ENCODE measurements at regions not wholly inside any gene's neighbourhood (a gene's known extent, or its start where the extent isn't known, plus 50 kb on each side); places are given as distances from the start of the nearest gene placed in this dataset.

- no peak for DNase-seq (ENCODE audit: low read depth, low spot score)
Measured at GRCh38 chr14:22338917-22339715, 249.9 kb downstream of the DAD1 start.

GRCh38 chr14:22338381-22338780 is 250.6 kb downstream of the DAD1 start:
- DNase-seq (ENCODE audit: low read depth, low spot score) = no peak

GRCh38 chr14:22337938-22338337 is 251.1 kb downstream of the DAD1 start:
- no peak for DNase-seq (ENCODE audit: low read depth, low spot score)

DNA sequence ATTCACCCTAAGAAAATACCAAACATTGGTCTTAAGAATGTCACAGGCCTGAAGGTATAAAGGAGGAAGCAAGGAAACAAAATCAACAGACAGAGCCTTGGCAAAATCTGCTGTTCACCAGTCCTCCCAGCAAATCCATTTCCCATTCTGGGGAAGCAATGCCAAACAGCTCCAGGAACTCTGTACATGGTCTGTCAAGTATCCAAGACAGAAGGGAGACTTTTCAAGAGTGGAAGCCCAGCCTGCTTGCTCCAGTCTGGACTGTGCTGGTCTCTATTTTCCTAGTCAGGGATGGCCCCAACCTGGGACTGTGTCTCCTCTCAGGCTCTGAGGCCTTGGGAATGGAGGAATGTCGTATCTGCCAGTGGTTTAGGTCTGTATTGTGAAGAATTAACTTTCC is 251.5 kb downstream of the DAD1 start:
- DNase-seq (ENCODE audit: low read depth, low spot score) = no peak

DNA sequence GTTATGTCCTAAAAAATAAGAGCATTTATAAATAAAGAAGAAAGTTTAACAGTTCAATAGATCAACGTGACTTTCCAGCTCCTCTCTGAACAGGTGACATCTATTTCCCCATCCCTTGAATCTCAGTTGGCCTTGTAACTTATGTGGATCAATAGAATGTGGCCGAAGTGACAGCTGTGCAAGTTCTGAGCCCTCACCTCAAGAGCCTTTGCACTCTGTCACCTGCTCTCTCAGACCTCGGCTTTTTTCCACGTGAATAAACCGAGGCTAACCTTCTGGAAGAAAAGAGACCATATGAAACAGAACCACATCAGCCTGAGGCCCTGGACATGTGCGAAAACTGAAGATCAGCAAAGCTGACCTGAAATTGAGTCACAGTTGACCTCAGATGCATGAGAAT is 253.0 kb downstream of the DAD1 start:
- no peak for DNase-seq (ENCODE audit: low read depth, low spot score)

GRCh38 chr14:22334627-22335026 is 254.4 kb downstream of the DAD1 start:
- DNase-seq (ENCODE audit: low read depth, low spot score) = no peak

- no peak for DNase-seq (ENCODE audit: low read depth, low spot score)
Measured at GRCh38 chr14:22334275-22334577, 254.8 kb downstream of the DAD1 start.

GRCh38 chr14:22333422-22334274 is 255.4 kb downstream of the DAD1 start:
- DNase-seq (ENCODE audit: low read depth, low spot score) = no peak

DNA sequence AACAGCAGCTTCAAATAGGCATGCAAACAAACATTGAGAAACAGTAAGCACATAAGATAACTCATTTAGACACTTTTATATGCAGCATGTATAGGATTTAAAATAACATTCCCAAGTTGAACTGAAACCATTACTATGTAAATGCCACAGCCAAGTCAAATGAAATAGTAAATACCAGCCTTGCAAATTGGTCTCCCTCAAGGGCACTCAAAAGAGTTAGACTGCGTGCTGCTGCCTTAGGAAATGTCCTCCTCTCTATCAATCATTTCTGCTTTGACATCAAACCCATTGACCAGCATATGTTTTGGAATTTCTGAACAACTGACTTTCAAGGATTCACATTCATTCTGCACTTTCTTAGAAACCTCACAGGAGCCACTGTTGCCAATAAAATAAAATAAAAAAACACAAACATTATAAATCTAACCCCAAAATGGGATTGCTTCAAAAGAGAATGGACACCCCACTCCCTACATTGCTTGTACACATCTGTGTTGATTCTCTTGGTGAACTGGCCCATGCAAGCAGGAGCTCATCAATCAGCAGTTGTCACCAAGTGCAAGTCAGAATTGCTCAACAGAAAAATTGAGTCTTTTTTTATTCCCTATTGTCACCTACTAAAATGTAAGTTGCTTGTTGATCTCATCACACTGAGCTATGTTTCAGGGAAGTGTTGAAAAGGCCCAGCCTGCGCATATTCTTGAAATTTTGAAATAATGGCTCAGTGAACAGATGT is 256.2 kb downstream of the DAD1 start:
- DNase-seq (ENCODE audit: low read depth, low spot score) = no peak

DNA sequence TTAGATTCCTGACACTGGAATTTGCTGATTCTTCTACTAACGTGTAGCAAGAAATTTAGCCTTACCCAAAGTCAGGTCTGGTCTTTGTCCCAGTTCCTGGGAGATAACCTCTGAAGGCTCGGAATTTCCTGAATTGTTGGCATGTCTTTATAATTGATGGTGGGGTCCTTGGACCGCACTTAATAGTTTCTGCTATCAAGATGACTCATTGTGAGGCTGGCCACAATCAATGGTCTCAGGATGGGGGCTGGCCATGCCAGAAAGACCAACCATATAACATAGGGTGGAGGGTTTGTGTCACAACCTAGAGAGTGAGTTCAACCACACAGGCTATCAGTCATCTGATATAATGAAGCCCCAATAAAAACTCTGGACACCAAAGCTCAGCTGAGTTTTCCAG is 259.7 kb downstream of the DAD1 start:
- DNase-seq (ENCODE audit: low read depth, low spot score) = no peak

- no peak for DNase-seq (ENCODE audit: low read depth, low spot score)
Measured at GRCh38 chr14:22325676-22326400, 263.2 kb downstream of the DAD1 start.

DNA sequence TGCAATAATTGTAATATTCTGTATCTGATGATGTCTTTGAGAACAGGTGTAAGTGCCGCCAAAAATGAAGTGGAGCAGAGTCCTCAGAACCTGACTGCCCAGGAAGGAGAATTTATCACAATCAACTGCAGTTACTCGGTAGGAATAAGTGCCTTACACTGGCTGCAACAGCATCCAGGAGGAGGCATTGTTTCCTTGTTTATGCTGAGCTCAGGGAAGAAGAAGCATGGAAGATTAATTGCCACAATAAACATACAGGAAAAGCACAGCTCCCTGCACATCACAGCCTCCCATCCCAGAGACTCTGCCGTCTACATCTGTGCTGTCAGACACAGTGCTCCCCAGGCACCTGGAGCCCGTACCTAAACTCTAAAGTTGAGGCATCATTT is 268.7 kb downstream of the DAD1 start:
- no peak for DNase-seq (ENCODE audit: low read depth, low spot score)

- DNase-seq (ENCODE audit: low read depth, low spot score) = no peak
Measured at GRCh38 chr14:22319526-22320361, 269.3 kb downstream of the DAD1 start.

DNA sequence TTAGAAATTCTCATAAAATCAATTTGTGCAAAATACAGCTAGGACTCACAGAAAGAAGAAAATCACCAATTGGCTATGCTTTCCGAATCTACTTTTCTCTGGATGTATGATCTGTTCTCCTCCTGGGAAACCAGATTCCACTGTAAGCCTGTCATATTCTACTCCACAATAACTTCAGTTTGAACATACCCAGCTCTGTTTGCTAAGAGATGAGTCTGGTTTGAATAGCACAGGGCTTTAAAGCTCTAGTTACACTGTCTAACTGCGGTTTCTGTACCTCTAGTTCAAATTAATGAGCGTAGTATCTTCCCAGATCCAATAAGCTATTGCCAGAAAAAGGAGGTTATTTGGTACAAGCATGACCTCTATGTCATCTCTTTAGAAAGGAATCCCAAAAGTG is 270.1 kb downstream of the DAD1 start:
- no peak for DNase-seq (ENCODE audit: low read depth, low spot score)

DNA sequence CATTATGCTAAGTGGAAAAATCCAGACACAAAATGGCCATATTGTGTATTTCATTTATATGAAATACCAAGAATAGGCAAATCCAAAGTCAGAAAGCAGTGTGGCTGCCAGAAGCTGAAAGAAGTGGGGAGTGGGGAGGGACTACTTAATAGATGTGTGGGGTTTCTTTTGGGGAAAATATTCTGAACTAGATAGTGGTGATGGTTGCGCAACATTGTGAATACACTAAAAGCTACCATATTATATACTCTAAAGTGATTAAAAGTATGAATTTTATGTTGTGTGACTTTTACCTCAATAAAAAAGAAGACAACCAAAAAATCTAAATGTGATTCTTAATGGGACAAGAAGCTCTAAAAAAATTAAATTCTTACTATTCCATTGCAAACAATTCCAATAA is 272.6 kb downstream of the DAD1 start:
- DNase-seq (ENCODE audit: low read depth, low spot score) = no peak

GRCh38 chr14:22315336-22315735 is 273.7 kb downstream of the DAD1 start:
- DNase-seq (ENCODE audit: low read depth, low spot score) = no peak

- no peak for DNase-seq (ENCODE audit: low read depth, low spot score)
Measured at GRCh38 chr14:22314183-22314820, 274.7 kb downstream of the DAD1 start.

GRCh38 chr14:22313172-22313801 is 275.7 kb downstream of the DAD1 start:
- DNase-seq (ENCODE audit: low read depth, low spot score) = no peak

DNA sequence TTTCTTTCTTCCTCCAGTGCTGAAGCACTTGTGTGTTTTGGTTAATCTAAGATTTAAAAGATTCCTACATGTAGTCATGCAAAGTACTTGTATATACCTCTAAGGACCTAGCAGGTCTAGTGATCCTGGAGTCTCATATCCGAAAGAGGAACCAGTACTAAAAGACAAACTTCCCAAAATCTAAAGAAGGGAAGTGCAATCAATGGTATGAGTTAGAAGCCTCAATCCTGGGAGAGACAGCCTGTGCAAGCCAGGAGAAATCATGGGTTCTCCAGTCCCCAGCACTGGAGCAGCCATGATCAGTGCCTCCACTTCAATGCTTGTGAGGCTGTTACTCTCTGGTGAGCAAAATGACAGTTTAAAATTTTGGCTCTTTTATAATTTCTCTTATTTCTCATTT is 277.4 kb downstream of the DAD1 start:
- no peak for DNase-seq (ENCODE audit: low read depth, low spot score)

DNA sequence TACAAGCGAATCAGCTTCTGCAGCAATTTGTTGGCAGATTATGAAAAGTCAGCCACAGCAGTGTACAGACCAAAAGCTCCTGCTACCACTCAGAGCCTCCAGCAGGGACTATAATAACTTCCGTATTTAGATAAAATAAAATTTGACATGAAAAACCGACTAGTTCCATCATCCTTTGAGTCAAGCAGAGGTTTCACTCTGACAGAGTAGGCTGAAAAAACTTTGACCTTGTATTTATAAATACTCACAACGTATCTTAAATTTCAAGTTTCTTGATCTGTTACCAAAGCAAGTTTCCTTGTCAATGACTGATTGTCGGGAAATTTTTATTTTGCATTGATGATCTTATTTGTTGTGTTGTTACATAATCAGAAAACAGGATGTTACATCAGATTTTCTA is 283.4 kb downstream of the DAD1 start:
- no peak for DNase-seq (ENCODE audit: low read depth, low spot score)

Measured in activated naive CD8-positive, alpha-beta T cell treated with anti-CD3 and anti-CD28 coated beads, Interleukin-2, amount 50 U/mL, for 16 hours (primary cell).